Memory B cell (primary cell): ENCODE measurements at regions not wholly inside any gene's neighbourhood (a gene's known extent, or its start where the extent isn't known, plus 50 kb on each side); places are given as distances from the start of the nearest gene placed in this dataset.
"Not testable (repeated sequence)": the region's sequence is repeated elsewhere in the genome, so short reads cannot be mapped to it uniquely, and the experiment has no call there.

Source experiments
- ATAC-seq: fragments of 150-1000 bp; cut with Tn5 transposase; 2 replicates; pipeline ENCODE4 v1.10.0; 2021; ENCODE audit warnings: low read depth, mild to moderate bottlenecking, moderate library complexity
- DNase-seq, 2 donors: peaks; one replicate each; pipeline ENCODE4 v3.0.0; 2022; ENCODE audit warnings: low spot score in 2 of 2
- H3K27ac Mint-ChIP-seq: one replicate; pipeline ENCODE4 v1.8.0; 2022; ENCODE audit warnings: mild to moderate bottlenecking, moderate library complexity, mixed read lengths
- H3K27me3 Mint-ChIP-seq: one replicate; pipeline ENCODE4 v1.8.0; 2022; ENCODE audit warnings: mixed read lengths
- H3K36me3 Mint-ChIP-seq: one replicate; pipeline ENCODE4 v1.8.0; 2022; ENCODE audit warnings: mild to moderate bottlenecking, mixed read lengths
- H3K4me1 Mint-ChIP-seq: one replicate; pipeline ENCODE4 v1.8.0; 2022; ENCODE audit warnings: mixed read lengths
- H3K4me3 Mint-ChIP-seq: one replicate; pipeline ENCODE4 v1.8.0; 2022; ENCODE audit warnings: mild to moderate bottlenecking, moderate library complexity, mixed read lengths
- H3K9me3 Mint-ChIP-seq: one replicate; pipeline ENCODE4 v1.8.0; 2022; ENCODE audit warnings: mixed read lengths

GRCh38 chr4:124053872-124054538, 657.4 kb downstream of the SPRY1 start:
- Mint-ChIP-seq H3K36me3 (no peaks in the 10 kb centered on the region), H3K27ac (no peak overlapping the region), H3K27me3 (no peaks in the 10 kb centered on the region), H3K9me3 (no peaks in the 10 kb centered on the region), H3K4me3 (no peak overlapping the region), H3K4me1 (no peaks in the 10 kb centered on the region)
- DNase-seq (no peak), ATAC-seq (no peak)

GRCh38 chr4:124055336-124055735, 657.2 kb downstream of the ANKRD50 start:
- H3K36me3 Mint-ChIP-seq = no peaks in the 10 kb centered on the region
- no peak overlapping the region for H3K4me3 Mint-ChIP-seq
- no peak overlapping the region for H3K27ac Mint-ChIP-seq
- no peaks in the 10 kb centered on the region for H3K9me3 Mint-ChIP-seq
- DNase-seq = no peak
- no peak for ATAC-seq
- no peaks in the 10 kb centered on the region for H3K27me3 Mint-ChIP-seq
- H3K4me1 Mint-ChIP-seq = no peaks in the 10 kb centered on the region

- Mint-ChIP-seq H3K27ac (no peak overlapping the region), H3K27me3 (no peaks in the 10 kb centered on the region), H3K4me1 (no peaks in the 10 kb centered on the region), H3K9me3 (no peaks in the 10 kb centered on the region), H3K4me3 (no peak overlapping the region), H3K36me3 (no peaks in the 10 kb centered on the region)
- DNase-seq (no peak), ATAC-seq (no peak)
Observed at GRCh38 chr4:124055896-124056295, 656.6 kb downstream of the ANKRD50 start.

GRCh38 chr4:124060261-124060918, 652.1 kb downstream of the ANKRD50 start:
- H3K4me1 Mint-ChIP-seq = no peaks in the 10 kb centered on the region
- no peaks in the 10 kb centered on the region for H3K36me3 Mint-ChIP-seq
- no peak overlapping the region for H3K27ac Mint-ChIP-seq
- DNase-seq (no peak), ATAC-seq (no peak)
- no peak overlapping the region for H3K4me3 Mint-ChIP-seq
- H3K9me3 Mint-ChIP-seq = no peaks in the 10 kb centered on the region
- H3K27me3 Mint-ChIP-seq = no peaks in the 10 kb centered on the region

- Mint-ChIP-seq H3K27me3 (no peaks in the 10 kb centered on the region), H3K4me1 (no peaks in the 10 kb centered on the region), H3K27ac (no peak overlapping the region), H3K4me3 (no peak overlapping the region), H3K9me3 (peaks cover 2% of the 10 kb centered on the region), H3K36me3 (no peaks in the 10 kb centered on the region)
- DNase-seq = no peak
- ATAC-seq = no peak
Observed at GRCh38 chr4:124061413-124061812, 651.1 kb downstream of the ANKRD50 start.

GRCh38 chr4:124065422-124065821, 647.1 kb downstream of the ANKRD50 start:
- Mint-ChIP-seq H3K27ac (no peak overlapping the region), H3K4me3 (no peak overlapping the region), H3K36me3 (no peaks in the 10 kb centered on the region), H3K27me3 (no peaks in the 10 kb centered on the region), H3K9me3 (peaks cover 5% of the 10 kb centered on the region), H3K4me1 (no peaks in the 10 kb centered on the region)
- DNase-seq (no peak), ATAC-seq (no peak)

GRCh38 chr4:124065936-124066335, 646.6 kb downstream of the ANKRD50 start:
- Mint-ChIP-seq H3K27ac (no peak overlapping the region), H3K4me3 (no peak overlapping the region), H3K9me3 (peaks cover 10% of the 10 kb centered on the region), H3K4me1 (no peaks in the 10 kb centered on the region), H3K27me3 (no peaks in the 10 kb centered on the region), H3K36me3 (no peaks in the 10 kb centered on the region)
- ATAC-seq = no peak
- DNase-seq = no peak

GRCh38 chr4:124066595-124066994, 645.9 kb downstream of the ANKRD50 start:
- Mint-ChIP-seq H3K27me3 (no peaks in the 10 kb centered on the region), H3K9me3 (peaks cover 16% of the 10 kb centered on the region), H3K4me3 (no peak overlapping the region), H3K4me1 (no peaks in the 10 kb centered on the region), H3K27ac (no peak overlapping the region), H3K36me3 (no peaks in the 10 kb centered on the region)
- DNase-seq (no peak), ATAC-seq (no peak)

GRCh38 chr4:124067046-124067445, 645.5 kb downstream of the ANKRD50 start:
- Mint-ChIP-seq H3K27me3 (no peaks in the 10 kb centered on the region), H3K27ac (no peak overlapping the region), H3K4me3 (no peak overlapping the region), H3K4me1 (no peaks in the 10 kb centered on the region), H3K9me3 (peaks cover 19% of the 10 kb centered on the region), H3K36me3 (no peaks in the 10 kb centered on the region)
- ATAC-seq (no peak), DNase-seq (no peak)

GRCh38 chr4:124070688-124071484, 641.6 kb downstream of the ANKRD50 start:
- ATAC-seq (no peak), DNase-seq (no peak)
- Mint-ChIP-seq H3K36me3 (no peaks in the 10 kb centered on the region), H3K27ac (no peak overlapping the region), H3K4me3 (no peak overlapping the region), H3K4me1 (no peaks in the 10 kb centered on the region), H3K27me3 (peaks cover 1% of the 10 kb centered on the region), H3K9me3 (peaks cover 30% of the 10 kb centered on the region)

- H3K4me1 Mint-ChIP-seq, H3K27ac Mint-ChIP-seq, DNase-seq, H3K4me3 Mint-ChIP-seq, ATAC-seq, H3K27me3 Mint-ChIP-seq, H3K36me3 Mint-ChIP-seq: not testable (repeated sequence)
- peaks cover 31% of the 10 kb centered on the region for H3K9me3 Mint-ChIP-seq
Observed at GRCh38 chr4:124075276-124075675, 637.3 kb downstream of the ANKRD50 start.

GRCh38 chr4:124079174-124079780, 633.3 kb downstream of the ANKRD50 start:
- DNase-seq = no peak
- no peak for ATAC-seq
- no peaks in the 10 kb centered on the region for H3K4me1 Mint-ChIP-seq
- no peak overlapping the region for H3K4me3 Mint-ChIP-seq
- H3K27ac Mint-ChIP-seq = no peak overlapping the region
- no peaks in the 10 kb centered on the region for H3K36me3 Mint-ChIP-seq
- peaks cover 12% of the 10 kb centered on the region for H3K9me3 Mint-ChIP-seq
- H3K27me3 Mint-ChIP-seq = no peaks in the 10 kb centered on the region

- H3K27me3 Mint-ChIP-seq = no peaks in the 10 kb centered on the region
- ATAC-seq (no peak), DNase-seq (no peak)
- peaks cover 1% of the 10 kb centered on the region for H3K9me3 Mint-ChIP-seq
- no peaks in the 10 kb centered on the region for H3K4me1 Mint-ChIP-seq
- H3K36me3 Mint-ChIP-seq = no peaks in the 10 kb centered on the region
- no peak overlapping the region for H3K4me3 Mint-ChIP-seq
- no peak overlapping the region for H3K27ac Mint-ChIP-seq
Observed at GRCh38 chr4:124083711-124084110, 628.8 kb downstream of the ANKRD50 start.

GRCh38 chr4:124085561-124086180, 626.9 kb downstream of the ANKRD50 start:
- H3K4me3 Mint-ChIP-seq = no peak overlapping the region
- no peaks in the 10 kb centered on the region for H3K4me1 Mint-ChIP-seq
- H3K27me3 Mint-ChIP-seq = no peaks in the 10 kb centered on the region
- H3K27ac Mint-ChIP-seq = no peak overlapping the region
- no peak for ATAC-seq
- H3K36me3 Mint-ChIP-seq = no peaks in the 10 kb centered on the region
- no peaks in the 10 kb centered on the region for H3K9me3 Mint-ChIP-seq
- no peak for DNase-seq
